IMR-90 (cell line): ENCODE measurements at regions not wholly inside any gene's neighbourhood (a gene's known extent, or its start where the extent isn't known, plus 50 kb on each side); places are given as distances from the start of the nearest gene placed in this dataset.

ENCODE experiments used
- ATAC-seq: fragments of 200-7000 bp; cut with Tn5 transposase; 2 replicates; pipeline ENCODE4 v1.9.1; 2020; ENCODE audit warnings: low read depth, mild to moderate bottlenecking, moderate library complexity
- BruUV-seq: library from RNA; stranded (reverse); fragments of 400-500 nt; replicated peaks from 2 replicates; lab custom pipeline; 2021; lab: Mats Ljungman, UMichigan
- CTCF ChIA-PET: fragments of 300-600 bp; formaldehyde crosslinking; extraction: SDS; loops from one replicate; lab custom pipeline; 2021; ENCODE audit warnings: antibody characterized with exemption; lab: Yijun Ruan, JAX
- POLR2A ChIA-PET: fragments of 300-600 bp; sonication (Branson Sonifier 250); formaldehyde crosslinking; loops from one replicate; lab custom pipeline; 2022; ENCODE audit warnings: antibody characterized with exemption; ENCODE audit not compliant: unreplicated experiment; lab: Charles Lee
- DNase-seq: peaks from one replicate; pipeline ENCODE4 v3.0.0; 2013
- H2AFZ ChIP-seq: replicated peaks from 2 replicates; pipeline ENCODE3; 2013; ENCODE audit warnings: low read length, mild to moderate bottlenecking; ENCODE audit not compliant: poor library complexity
- H2AK5ac ChIP-seq: 2 replicates; pipeline ENCODE4 v1.6.1; 2013; ENCODE audit warnings: low read depth, low read length, inconsistent platforms
- H2AK9ac ChIP-seq: replicated peaks from 2 replicates; pipeline ENCODE3; 2013; ENCODE audit warnings: mild to moderate bottlenecking, low read depth, low read length, moderate library complexity; ENCODE audit not compliant: poor library complexity
- H2BK120ac ChIP-seq: 2 replicates; pipeline ENCODE4 v1.6.1; 2013; ENCODE audit warnings: low read depth, low read length, inconsistent platforms
- H2BK15ac ChIP-seq: 3 replicates; pipeline ENCODE4 v1.6.1; 2013; ENCODE audit warnings: low read depth, low read length, inconsistent platforms
- H2BK20ac ChIP-seq: 2 replicates; pipeline ENCODE4 v1.6.1; 2013; ENCODE audit warnings: low read depth, mild to moderate bottlenecking, inconsistent platforms, low read length, moderate library complexity
- H2BK5ac ChIP-seq: 2 replicates; pipeline ENCODE4 v1.6.1; 2013; ENCODE audit warnings: mild to moderate bottlenecking, low read depth, low read length, inconsistent platforms; ENCODE audit not compliant: poor library complexity, severe bottlenecking
- H3K14ac ChIP-seq: replicated peaks from 2 replicates; pipeline ENCODE4 v1.6.1; 2013; ENCODE audit warnings: low read depth, low read length, inconsistent platforms
- H3K18ac ChIP-seq: 2 replicates; pipeline ENCODE4 v1.6.1; 2013; ENCODE audit warnings: low read depth, low read length, control low read depth
- H3K23ac ChIP-seq: 2 replicates; pipeline ENCODE4 v1.6.1; 2013; ENCODE audit warnings: low read depth, low read length, inconsistent platforms
- H3K27ac ChIP-seq: 2 replicates; pipeline ENCODE4 v1.5.1; 2013; ENCODE audit warnings: mild to moderate bottlenecking, control low read depth, low read length; ENCODE audit not compliant: insufficient read depth
- H3K27me3 ChIP-seq: 2 replicates; pipeline ENCODE4 v1.6.1; 2013; ENCODE audit warnings: low read length; ENCODE audit not compliant: control insufficient read depth, insufficient read depth
- H3K36me3 ChIP-seq: 2 replicates; pipeline ENCODE4 v1.6.1; 2013; ENCODE audit warnings: low read length, mixed read lengths; ENCODE audit not compliant: control insufficient read depth, insufficient read depth
- H3K4ac ChIP-seq: 2 replicates; pipeline ENCODE4 v1.6.1; 2013; ENCODE audit warnings: low read depth, low read length, inconsistent platforms
- H3K4me1 ChIP-seq: 2 replicates; pipeline ENCODE4 v1.6.1; 2013; ENCODE audit warnings: low read length, mixed read lengths; ENCODE audit not compliant: control insufficient read depth, insufficient read depth
- H3K4me2 ChIP-seq: 2 replicates; pipeline ENCODE4 v1.6.1; 2013; ENCODE audit warnings: low read depth, mild to moderate bottlenecking, control low read depth, low read length, moderate library complexity
- H3K4me3 ChIP-seq: 2 replicates; pipeline ENCODE4 v1.5.1; 2013; ENCODE audit warnings: low read depth, mild to moderate bottlenecking, control low read depth, low read length, moderate library complexity; ENCODE audit not compliant: insufficient read depth
- H3K56ac ChIP-seq: 2 replicates; pipeline ENCODE4 v1.6.1; 2013; ENCODE audit warnings: low read length, inconsistent platforms; ENCODE audit not compliant: insufficient read depth; ENCODE audit errors: extremely low read depth
- H3K79me1 ChIP-seq, 2 experiments: 2 replicates each; pipeline ENCODE4 v1.6.1; 2013; ENCODE audit warnings: low read length in 2 of 2, inconsistent platforms in 1 of 2, low read depth in 1 of 2
- H3K9ac ChIP-seq: 2 replicates; pipeline ENCODE4 v1.6.1; 2013; ENCODE audit warnings: low read depth, low read length, control low read depth
- H3K9me1 ChIP-seq: 2 replicates; pipeline ENCODE4 v1.6.1; 2013; ENCODE audit warnings: low read length, inconsistent platforms; ENCODE audit not compliant: insufficient read depth
- H3K9me3 ChIP-seq: 2 replicates; pipeline ENCODE4 v1.6.1; 2013; ENCODE audit warnings: low read length; ENCODE audit not compliant: control insufficient read depth, insufficient read depth
- H4K20me1 ChIP-seq: 2 replicates; pipeline ENCODE4 v1.6.1; 2013; ENCODE audit warnings: low read length, inconsistent platforms; ENCODE audit not compliant: insufficient read depth
- H4K5ac ChIP-seq: 2 replicates; pipeline ENCODE4 v1.6.1; 2013; ENCODE audit warnings: mild to moderate bottlenecking, low read depth, low read length, control low read depth
- H4K8ac ChIP-seq, 2 experiments: 2 replicates each; pipeline ENCODE4 v1.6.1; 2013; ENCODE audit warnings: low read depth in 2 of 2, low read length in 2 of 2, control low read depth in 1 of 2, inconsistent platforms in 1 of 2
- H4K91ac ChIP-seq: 2 replicates; pipeline ENCODE4 v1.6.1; 2013; ENCODE audit warnings: low read depth, low read length, inconsistent platforms; ENCODE audit not compliant: insufficient read depth
- CEBPB ChIP-seq: IDR thresholded peaks from 2 replicates; pipeline ENCODE4 v1.6.1; 2012; ENCODE audit warnings: low read depth, low read length, improper control_type of control experiment
- CHD1 ChIP-seq: IDR thresholded peaks from 2 replicates; pipeline ENCODE4 v1.6.1; 2012; ENCODE audit warnings: low read depth, low read length, improper control_type of control experiment
- CTCF ChIP-seq: conservative IDR thresholded peaks from 2 replicates; pipeline ENCODE4 v1.5.1; 2012; ENCODE audit warnings: mild to moderate bottlenecking, low read depth, low read length, improper control_type of control experiment
- ELK1 ChIP-seq: fragments of 150-350 bp; IDR thresholded peaks from 2 replicates; pipeline ENCODE4 v1.6.1; 2016; ENCODE audit warnings: low read depth, mild to moderate bottlenecking, low read length, moderate library complexity, borderline replicate concordance
- MAFK ChIP-seq: IDR thresholded peaks from 2 replicates; pipeline ENCODE4 v1.6.1; 2012; ENCODE audit warnings: low read depth, low read length, improper control_type of control experiment
- MXI1 ChIP-seq: IDR thresholded peaks from 2 replicates; pipeline ENCODE4 v1.6.1; 2012; ENCODE audit warnings: low read depth, mild to moderate bottlenecking, low read length, moderate library complexity, borderline replicate concordance
- NFE2L2 ChIP-seq: fragments of 150-350 bp; IDR thresholded peaks from 2 replicates; pipeline ENCODE4 v1.6.1; 2016; ENCODE audit warnings: low read depth, mild to moderate bottlenecking, low read length
- POLR2A ChIP-seq: IDR thresholded peaks from 2 replicates; pipeline ENCODE4 v1.6.1; 2012; ENCODE audit warnings: mild to moderate bottlenecking, low read depth, low read length
- RAD21 ChIP-seq: IDR thresholded peaks from 2 replicates; pipeline ENCODE4 v1.6.1; 2012; ENCODE audit warnings: low read length, improper control_type of control experiment
- RCOR1 ChIP-seq: IDR thresholded peaks from 2 replicates; pipeline ENCODE4 v1.6.1; 2012; ENCODE audit warnings: mild to moderate bottlenecking, low read length, improper control_type of control experiment; ENCODE audit not compliant: insufficient replicate concordance
- RFX5 ChIP-seq: IDR thresholded peaks from 2 replicates; pipeline ENCODE4 v1.8.0; 2012; ENCODE audit warnings: low read depth, mild to moderate bottlenecking, low read length, moderate library complexity
- SMC3 ChIP-seq: fragments of 150-350 bp; IDR thresholded peaks from 2 replicates; pipeline ENCODE4 v1.6.1; 2016; ENCODE audit warnings: low read depth, mild to moderate bottlenecking, antibody characterized with exemption, low read length, moderate library complexity
- USF2 ChIP-seq: fragments of 150-350 bp; IDR thresholded peaks from 2 replicates; pipeline ENCODE4 v1.6.1; 2017; ENCODE audit warnings: mild to moderate bottlenecking, antibody characterized with exemption, low read length, low read depth
- WGBS, 2 experiments: methylation state at CpG; one replicate each; pipeline versions ENCODE4 v1.1.5 to v1.1.7; 2013; ENCODE audit warnings: missing lambda C conversion rate in 2 of 2; ENCODE audit not compliant: insufficient read length in 1 of 2; ENCODE audit errors: extremely low coverage in 2 of 2; 5-methylcytosine and 5-hydroxymethylcytosine counted together
- dilution Hi-C: fragments of 300-500 bp; cut with HindIII; formaldehyde crosslinking; loops from one replicate; pipeline ENCODE4 v1.14.3; 2018; ENCODE audit warnings: low sequenced_read_pairs; ENCODE audit not compliant: unreplicated experiment
- in situ Hi-C: fragments of 300-500 bp; cut with MboI; formaldehyde crosslinking; loops from 3 replicates; pipeline ENCODE4 v1.14.3; 2019; ENCODE audit warnings: low sequenced_read_pairs, inconsistent platforms, mixed read lengths
- intact Hi-C: fragments of 100-400 bp; cut with micrococcal nuclease; formaldehyde crosslinking; loops from 2 replicates; pipeline ENCODE4 v1.10.0; 2022

- TF ChIP-seq CEBPB = no peak
Observed at GRCh38 chr4:3836406-3836755, 70.2 kb downstream of the ADRA2C start (continued).

GRCh38 chr4:3836756-3837601 lies 70.8 kb downstream of the ADRA2C start:
- no peaks in the 10 kb centered on the region for H3K79me1 ChIP-seq
- no peak overlapping the region for H3K27ac ChIP-seq
- H3K36me3 ChIP-seq = no peaks in the 10 kb centered on the region
- 37% methylated on average over 6 of the region's 14 CpGs; no CpG with 5 or more reads in 1 of the 2 experiments for WGBS, 2 experiments
- no peak overlapping the region for H2BK15ac ChIP-seq
- dilution Hi-C loops (no loop called here), intact Hi-C loops (no loop called here), in situ Hi-C loops (no loop called here)
- ChIA-PET CTCF (no interaction called here), POLR2A (no interaction called here)
- no peak overlapping the region for H4K8ac ChIP-seq
- H3K27me3 ChIP-seq = peaks cover 44% of the 10 kb centered on the region
- no peak overlapping the region for H2BK20ac ChIP-seq
- no peaks in the 10 kb centered on the region for H3K9me3 ChIP-seq
- no peak overlapping the region for H3K23ac ChIP-seq
- DNase-seq (no peak), ATAC-seq (no peak)
- H2AFZ ChIP-seq = peak overlapping the region; percentile 58
- no peaks in the 10 kb centered on the region for H4K20me1 ChIP-seq
- TF ChIP-seq RAD21 = no peak
- no peak for TF ChIP-seq MXI1
- no peak for TF ChIP-seq NFE2L2
- no peak for TF ChIP-seq SMC3
- no peak for TF ChIP-seq CHD1
- TF ChIP-seq RFX5 = no peak
- TF ChIP-seq POLR2A = no peak
- TF ChIP-seq RCOR1 = no peak
- no peak for TF ChIP-seq CTCF
- no peak for TF ChIP-seq USF2
- TF ChIP-seq ELK1 = no peak
- no peak for TF ChIP-seq MAFK
- no peak overlapping the region for H3K56ac ChIP-seq
- no peak overlapping the region for H3K4ac ChIP-seq
- no peak overlapping the region for H2BK120ac ChIP-seq
- no peak overlapping the region for H4K91ac ChIP-seq
- H3K14ac ChIP-seq = no peak overlapping the region
- H2AK5ac ChIP-seq = no peak overlapping the region
- no peak overlapping the region for H3K9ac ChIP-seq
- H4K5ac ChIP-seq = no peak overlapping the region
- H3K4me1 ChIP-seq = no peaks in the 10 kb centered on the region
- BruUV-seq = no TSS peak
- no peak overlapping the region for H3K4me2 ChIP-seq
- no peak overlapping the region for H3K18ac ChIP-seq
- no peak overlapping the region for H3K4me3 ChIP-seq
- H2AK9ac ChIP-seq = no peak overlapping the region
- no peak overlapping the region for H2BK5ac ChIP-seq
- H3K9me1 ChIP-seq = no peaks in the 10 kb centered on the region
